HG03565 (cell line): ENCODE measurements at regions not wholly inside any gene's neighbourhood (a gene's known extent, or its start where the extent isn't known, plus 50 kb on each side); places are given as distances from the start of the nearest gene placed in this dataset.
"Not testable (repeated sequence)": the region's sequence is repeated elsewhere in the genome, so short reads cannot be mapped to it uniquely, and the experiment has no call there.

Source experiments
- ATAC-seq: cut with Tn5 transposase; IDR thresholded peaks from one replicate; pipeline ENCODE4 v1.9.1; 2021; ENCODE audit warnings: mild to moderate bottlenecking, moderate library complexity; ENCODE audit not compliant: unreplicated experiment

GRCh38 chr4:107392380-107392779, 327.7 kb downstream of the PAPSS1 start:
- ATAC-seq, result no peak

- no peak for ATAC-seq
These were observed 328.4 kb downstream of the PAPSS1 start for GRCh38 chr4:107391630-107392028.

GRCh38 chr4:107391009-107391629, 328.9 kb downstream of the PAPSS1 start:
- no peak for ATAC-seq

GRCh38 chr4:107389965-107390364, 330.1 kb downstream of the PAPSS1 start:
- ATAC-seq, result no peak

- ATAC-seq, result peak; percentile 64
These were observed 331.2 kb downstream of the PAPSS1 start for GRCh38 chr4:107388736-107389274.

GRCh38 chr4:107380836-107381438, 339.1 kb downstream of the PAPSS1 start:
- ATAC-seq, result no peak

- no peak for ATAC-seq
These were observed 339.8 kb downstream of the PAPSS1 start for GRCh38 chr4:107380190-107380589.

GRCh38 chr4:107379054-107379869, 340.8 kb downstream of the PAPSS1 start:
- ATAC-seq, result no peak

GRCh38 chr4:107376293-107376692, 340.2 kb upstream of the DKK2 start:
- ATAC-seq, result no peak

GRCh38 chr4:107366900-107367299, 330.8 kb upstream of the DKK2 start:
- ATAC-seq, result no peak

- ATAC-seq, result no peak
These were observed 330.1 kb upstream of the DKK2 start for GRCh38 chr4:107366016-107366735.

- peak; percentile 32 for ATAC-seq
These were observed 327.0 kb upstream of the DKK2 start for GRCh38 chr4:107363125-107363524.

- ATAC-seq, result no peak
These were observed 323.1 kb upstream of the DKK2 start for GRCh38 chr4:107359208-107359607.

GRCh38 chr4:107354304-107354703, 318.2 kb upstream of the DKK2 start:
- ATAC-seq, result not testable (repeated sequence)

- no peak for ATAC-seq
These were observed 315.1 kb upstream of the DKK2 start for GRCh38 chr4:107351196-107351595.

GRCh38 chr4:107349732-107350131, 313.6 kb upstream of the DKK2 start:
- no peak for ATAC-seq

- no peak for ATAC-seq
These were observed 313.2 kb upstream of the DKK2 start for GRCh38 chr4:107349266-107349665.

GRCh38 chr4:107348188-107349050, 312.3 kb upstream of the DKK2 start:
- ATAC-seq, result no peak

- no peak for ATAC-seq
These were observed 297.4 kb upstream of the DKK2 start for GRCh38 chr4:107333518-107333917.

GRCh38 chr4:107332656-107333055, 296.5 kb upstream of the DKK2 start:
- not testable (repeated sequence) for ATAC-seq
